NCI-H1105 (cell line): ENCODE measurements at regions not wholly inside any gene's neighbourhood (a gene's known extent, or its start where the extent isn't known, plus 50 kb on each side); places are given as distances from the start of the nearest gene placed in this dataset.

Experiments
- DNase-seq: peaks from one replicate; lab custom pipeline; 2025; lab: John Stamatoyannopoulos, UW

GRCh38 chr9:14466828-14467227, 152.9 kb upstream of the NFIB start:
- no peak for DNase-seq

GRCh38 chr9:14466429-14466818, 152.5 kb upstream of the NFIB start:
- no peak for DNase-seq

- no peak for DNase-seq
Observed at GRCh38 chr9:14462950-14463349, 149.0 kb upstream of the NFIB start.

GRCh38 chr9:14455243-14455642, 141.3 kb upstream of the NFIB start:
- DNase-seq = no peak

GRCh38 chr9:14453286-14453685, 139.3 kb upstream of the NFIB start:
- DNase-seq = peak; percentile 11

GRCh38 chr9:14452539-14452938, 138.6 kb upstream of the NFIB start:
- DNase-seq = no peak

- no peak for DNase-seq
Observed at GRCh38 chr9:14451949-14452348, 138.0 kb upstream of the NFIB start.

GRCh38 chr9:14447103-14447502, 133.2 kb upstream of the NFIB start:
- DNase-seq = no peak

GRCh38 chr9:14445946-14446345, 132.0 kb upstream of the NFIB start:
- no peak for DNase-seq

- DNase-seq = no peak
Observed at GRCh38 chr9:14442956-14443355, 129.0 kb upstream of the NFIB start.

- no peak for DNase-seq
Observed at GRCh38 chr9:14441976-14442651, 128.2 kb upstream of the NFIB start.

GRCh38 chr9:14441115-14441514, 127.2 kb upstream of the NFIB start:
- DNase-seq = peak; percentile 17

GRCh38 chr9:14440062-14440461, 126.1 kb upstream of the NFIB start:
- DNase-seq = no peak

GRCh38 chr9:14439555-14439954, 125.6 kb upstream of the NFIB start:
- DNase-seq = no peak

- DNase-seq = no peak
Observed at GRCh38 chr9:14438232-14439021, 124.5 kb upstream of the NFIB start.

- peak; percentile 91 for DNase-seq
Observed at GRCh38 chr9:14437354-14438231, 123.7 kb upstream of the NFIB start.

GRCh38 chr9:14435871-14436270, 121.9 kb upstream of the NFIB start:
- no peak for DNase-seq

GRCh38 chr9:14434971-14435718, 121.2 kb upstream of the NFIB start:
- no peak for DNase-seq

GRCh38 chr9:14434158-14434504, 120.2 kb upstream of the NFIB start:
- DNase-seq = no peak

GRCh38 chr9:14433351-14434157, 119.6 kb upstream of the NFIB start:
- DNase-seq = peak; percentile 84

GRCh38 chr9:14432666-14433350, 118.9 kb upstream of the NFIB start:
- peak; percentile 52 for DNase-seq
